Transverse colon (tissue), 4 donors: ENCODE measurements at regions not wholly inside any gene's neighbourhood (a gene's known extent, or its start where the extent isn't known, plus 50 kb on each side); places are given as distances from the start of the nearest gene placed in this dataset.

Source experiments
- DNase-seq: peaks from one replicate; pipeline ENCODE4 v3.0.0-alpha.2; 2019
- H3K27ac ChIP-seq, 4 donors: fragments of 200-600 bp; sonication (generic); 2 replicates each; pipeline ENCODE4 v1.5.1; 2016 to 2018; ENCODE audit warnings: inconsistent platforms in 4 of 4
- H3K27me3 ChIP-seq: fragments of 200-600 bp; sonication (generic); 2 replicates; pipeline ENCODE4 v1.5.1; 2017; ENCODE audit warnings: inconsistent platforms
- H3K36me3 ChIP-seq, 4 donors: fragments of 200-600 bp; sonication (generic); 2 replicates each; pipeline ENCODE4 v1.5.1; 2017 to 2019; ENCODE audit warnings: inconsistent platforms in 4 of 4
- H3K4me1 ChIP-seq, 4 donors: fragments of 200-600 bp; sonication (generic); 2 replicates each; pipeline ENCODE4 v1.5.1; 2017 to 2020; ENCODE audit warnings: inconsistent platforms in 4 of 4
- H3K4me3 ChIP-seq, 4 donors: fragments of 200-600 bp; sonication (generic); 1 replicate in 1 of 4; 2 replicates in 3 of 4; pipeline versions ENCODE4 v1.5.1 to v1.6.1; 2017 to 2019; ENCODE audit warnings: inconsistent platforms in 4 of 4
- H3K9me3 ChIP-seq, 2 donors: fragments of 200-600 bp; sonication (generic); 2 replicates each; pipeline ENCODE4 v1.5.1; 2017 to 2019; ENCODE audit warnings: inconsistent platforms in 2 of 2
- CTCF ChIP-seq, 5 experiments: fragments of 200-600 bp in 3 of 5; fragments of 450-650 bp in 2 of 5; sonication (generic) in 3 of 5; IDR thresholded peaks; 1 replicate in 2 of 5; 2 replicates in 3 of 5; pipeline ENCODE4 v1.5.1; 2016 to 2017; ENCODE audit warnings: antibody characterized with exemption in 5 of 5, inconsistent platforms in 3 of 5, mild to moderate bottlenecking in 2 of 5, moderate library complexity in 1 of 5
- EP300 ChIP-seq: sonication (generic); formaldehyde crosslinking; IDR thresholded peaks from one replicate; pipeline ENCODE4 v1.6.1; 2017; ENCODE audit warnings: antibody characterized with exemption, low read depth
- POLR2A ChIP-seq: fragments of 450-650 bp; IDR thresholded peaks from one replicate; pipeline ENCODE4 v1.6.1; 2016; ENCODE audit warnings: antibody characterized with exemption, mild to moderate bottlenecking, moderate library complexity
- POLR2AphosphoS5 ChIP-seq, 3 donors: sonication (generic); formaldehyde crosslinking; IDR thresholded peaks; one replicate each; pipeline ENCODE4 v1.6.1; 2016; ENCODE audit warnings: antibody characterized with exemption in 3 of 3
- WGBS, 2 donors: methylation state at CpG; one replicate each; pipeline ENCODE4 v1.1.5; 2018; ENCODE audit warnings: low coverage in 1 of 2; 5-methylcytosine and 5-hydroxymethylcytosine counted together
- in situ Hi-C, 4 donors: fragments of 200-750 bp; cut with MboI; loops; one replicate each; pipeline versions ENCODE4 v1.15.0 to v1.15.1; 2017; ENCODE audit warnings: low sequenced_read_pairs in 3 of 4, low pct_ligation_motif_present in 1 of 4, low pct_unique_long_range_greater_than_20kb in 1 of 4
- intact Hi-C: fragments of 100-400 bp; cut with DNase I; formaldehyde crosslinking; loops from one replicate; pipeline ENCODE4 v1.15.1; 2023; ENCODE audit warnings: low total_unique reads

- Histone ChIP-seq H3K4me3 (no peak overlapping the region), H3K9me3 (no peaks in the 10 kb centered on the region), H3K4me1 (no peaks in the 10 kb centered on the region), H3K36me3 (no peaks in the 10 kb centered on the region), H3K27me3 (no peaks in the 10 kb centered on the region), H3K27ac (no peak overlapping the region)
- WGBS, 2 donors, result 93 to 97% methylated on average over 5 of the region's 5 CpGs
- intact Hi-C loops (no loop called here), in situ Hi-C loops (no loop called here)
- TF ChIP-seq EP300 (no peak), POLR2A (no peak), POLR2AphosphoS5 (IDR thresholded peaks at IDR 0.05) (no peak), CTCF (IDR thresholded peaks at IDR 0.05) (no peak)
- DNase-seq, result no peak
Observed at GRCh38 chr10:8359467-8359866, 305.0 kb downstream of the GATA3 start.

GRCh38 chr10:8360365-8360764 lies 305.9 kb downstream of the GATA3 start:
- H3K27me3 ChIP-seq, result no peaks in the 10 kb centered on the region
- no peak overlapping the region for H3K4me3 ChIP-seq
- in situ Hi-C loops (no loop called here), intact Hi-C loops (no loop called here)
- H3K4me1 ChIP-seq, result no peaks in the 10 kb centered on the region
- TF ChIP-seq CTCF (IDR thresholded peaks at IDR 0.05) (no peak), POLR2AphosphoS5 (IDR thresholded peaks at IDR 0.05) (no peak), EP300 (no peak)
- no peaks in the 10 kb centered on the region for H3K36me3 ChIP-seq
- no peak overlapping the region for H3K27ac ChIP-seq
- no peaks in the 10 kb centered on the region for H3K9me3 ChIP-seq
- 88 to 91% methylated on average over 7 of the region's 7 CpGs for WGBS, 2 donors
- DNase-seq, result no peak

- in situ Hi-C loops, result no loop called here
- Histone ChIP-seq H3K27ac (no peak overlapping the region), H3K4me1 (no peaks in the 10 kb centered on the region), H3K4me3 (no peak overlapping the region), H3K27me3 (no peaks in the 10 kb centered on the region), H3K9me3 (no peaks in the 10 kb centered on the region), H3K36me3 (no peaks in the 10 kb centered on the region)
- WGBS, 2 donors, result 51 to 60% methylated on average over 1 to 2 of the region's 2 CpGs
- intact Hi-C loops, result no loop called here
- no peak for DNase-seq
- TF ChIP-seq CTCF (IDR thresholded peaks at IDR 0.05) (no peak), EP300 (no peak), POLR2A (no peak), POLR2AphosphoS5 (IDR thresholded peaks at IDR 0.05) (no peak)
Observed at GRCh38 chr10:8360814-8361509, 306.5 kb downstream of the GATA3 start.

- in situ Hi-C loops, result no loop called here
- no peak for TF ChIP-seq POLR2AphosphoS5 (IDR thresholded peaks at IDR 0.05)
- TF ChIP-seq EP300, result no peak
- TF ChIP-seq POLR2A, result no peak
- no peak for TF ChIP-seq CTCF (IDR thresholded peaks at IDR 0.05)
- H3K9me3 ChIP-seq, result no peaks in the 10 kb centered on the region
Observed at GRCh38 chr10:8361510-8361844, 307.0 kb downstream of the GATA3 start.

More at GRCh38 chr10:8361510-8361844, 307.0 kb downstream of the GATA3 start:
- Histone ChIP-seq H3K27ac (no peak overlapping the region), H3K4me1 (no peaks in the 10 kb centered on the region), H3K36me3 (no peaks in the 10 kb centered on the region), H3K27me3 (no peaks in the 10 kb centered on the region), H3K4me3 (no peak overlapping the region)
- WGBS, 2 donors, result 66 to 80% methylated on average over 1 to 2 of the region's 2 CpGs
- intact Hi-C loops, result no loop called here
- DNase-seq, result no peak
